Progenitor cell of endocrine pancreas (in vitro differentiated cells): ENCODE measurements at regions not wholly inside any gene's neighbourhood (a gene's known extent, or its start where the extent isn't known, plus 50 kb on each side); places are given as distances from the start of the nearest gene placed in this dataset.

Experiments used
- DNase-seq: peaks from one replicate; pipeline ENCODE4 v3.0.0; 2021; ENCODE audit warnings: low spot score; ENCODE audit not compliant: unreplicated experiment
- H3K27ac Mint-ChIP-seq: 2 replicates; pipeline ENCODE4 v1.8.0; 2021; ENCODE audit warnings: mild to moderate bottlenecking, moderate library complexity, mixed read lengths
- H3K27me3 Mint-ChIP-seq: 2 replicates; pipeline ENCODE4 v1.8.0; 2021; ENCODE audit warnings: mixed read lengths
- H3K36me3 Mint-ChIP-seq: 2 replicates; pipeline ENCODE4 v1.8.0; 2022; ENCODE audit warnings: mixed read lengths; ENCODE audit not compliant: insufficient read depth
- H3K4me1 Mint-ChIP-seq: 2 replicates; pipeline ENCODE4 v1.8.0; 2021; ENCODE audit warnings: low read depth, mixed read lengths
- H3K4me3 Mint-ChIP-seq: 2 replicates; pipeline ENCODE4 v1.8.0; 2021; ENCODE audit warnings: low read depth, mild to moderate bottlenecking, moderate library complexity, mixed read lengths
- H3K9me3 Mint-ChIP-seq: 2 replicates; pipeline ENCODE4 v1.8.0; 2021; ENCODE audit warnings: low read depth, mixed read lengths
- TF ChIP-seq, protein P1 (sequence below): fragments of 200-600 bp; sonication (generic); IDR thresholded peaks from one replicate; pipeline ENCODE4 v1.5.0; 2021; ENCODE audit warnings: antibody characterized with exemption, mild to moderate bottlenecking; ENCODE audit not compliant: unreplicated experiment

DNA sequence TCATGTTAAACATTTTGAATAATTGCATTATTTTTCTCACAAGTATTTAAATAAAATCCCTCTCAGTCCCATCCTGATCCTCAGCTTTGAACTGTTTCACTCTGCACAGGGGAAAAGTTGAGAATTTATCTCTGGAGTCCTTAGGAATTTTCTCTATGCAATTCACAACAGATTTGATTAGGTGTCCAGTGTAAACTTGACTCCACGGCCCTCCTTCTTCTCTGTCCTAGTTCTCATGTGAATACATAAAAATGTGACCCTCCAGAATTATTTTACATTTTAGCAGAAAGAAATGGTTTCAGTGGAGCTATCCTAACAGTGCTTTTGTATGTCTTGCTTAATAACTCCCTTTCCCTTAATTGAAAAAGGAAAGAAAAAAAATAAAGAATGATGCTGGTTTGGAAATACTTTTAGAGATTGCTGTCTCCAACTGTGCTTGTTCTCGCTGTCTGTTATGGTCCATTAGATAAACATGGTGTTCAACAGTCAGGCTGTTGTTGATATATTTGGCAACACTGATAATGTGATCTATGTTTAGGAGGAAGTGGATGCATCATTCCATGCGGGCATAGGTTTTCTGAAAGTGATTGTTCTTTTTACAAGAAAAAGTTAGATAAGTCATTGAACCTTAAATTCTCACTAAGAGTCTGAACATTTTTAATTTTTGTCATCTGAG is 599.4 kb upstream of the CITED2 start:
- Mint-ChIP-seq H3K4me1 (peaks cover 15% of the 10 kb centered on the region), H3K36me3 (no peaks in the 10 kb centered on the region), H3K4me3 (no peak overlapping the region), H3K27ac (peak overlapping the region; percentile 2), H3K27me3 (no peaks in the 10 kb centered on the region), H3K9me3 (peaks cover 19% of the 10 kb centered on the region)
- DNase-seq = no peak
- TF ChIP-seq, protein P1, sequence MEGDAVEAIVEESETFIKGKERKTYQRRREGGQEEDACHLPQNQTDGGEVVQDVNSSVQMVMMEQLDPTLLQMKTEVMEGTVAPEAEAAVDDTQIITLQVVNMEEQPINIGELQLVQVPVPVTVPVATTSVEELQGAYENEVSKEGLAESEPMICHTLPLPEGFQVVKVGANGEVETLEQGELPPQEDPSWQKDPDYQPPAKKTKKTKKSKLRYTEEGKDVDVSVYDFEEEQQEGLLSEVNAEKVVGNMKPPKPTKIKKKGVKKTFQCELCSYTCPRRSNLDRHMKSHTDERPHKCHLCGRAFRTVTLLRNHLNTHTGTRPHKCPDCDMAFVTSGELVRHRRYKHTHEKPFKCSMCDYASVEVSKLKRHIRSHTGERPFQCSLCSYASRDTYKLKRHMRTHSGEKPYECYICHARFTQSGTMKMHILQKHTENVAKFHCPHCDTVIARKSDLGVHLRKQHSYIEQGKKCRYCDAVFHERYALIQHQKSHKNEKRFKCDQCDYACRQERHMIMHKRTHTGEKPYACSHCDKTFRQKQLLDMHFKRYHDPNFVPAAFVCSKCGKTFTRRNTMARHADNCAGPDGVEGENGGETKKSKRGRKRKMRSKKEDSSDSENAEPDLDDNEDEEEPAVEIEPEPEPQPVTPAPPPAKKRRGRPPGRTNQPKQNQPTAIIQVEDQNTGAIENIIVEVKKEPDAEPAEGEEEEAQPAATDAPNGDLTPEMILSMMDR = no peak

DNA sequence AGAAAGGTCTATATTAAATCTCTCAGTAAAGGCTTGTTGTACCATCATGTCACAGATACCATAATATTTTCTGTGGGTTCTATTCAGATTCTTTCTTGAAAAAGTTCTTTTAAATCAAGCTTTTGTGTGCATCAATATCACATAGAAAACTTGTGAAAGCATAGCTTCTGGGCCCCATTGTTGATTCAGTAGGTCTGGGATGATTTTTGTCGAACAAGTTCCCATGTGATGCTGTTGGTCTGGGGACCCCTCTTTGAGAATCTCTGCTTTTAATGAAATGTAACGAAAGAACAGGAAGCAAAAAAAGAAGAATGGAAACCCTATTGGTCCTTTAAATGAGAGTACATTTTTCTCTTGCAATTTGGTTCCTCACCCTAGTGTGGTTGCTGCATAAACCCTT is 597.7 kb upstream of the CITED2 start:
- no peak for DNase-seq
- Mint-ChIP-seq H3K4me3 (no peak overlapping the region), H3K36me3 (no peaks in the 10 kb centered on the region), H3K4me1 (peaks cover 9% of the 10 kb centered on the region), H3K27ac (no peak overlapping the region), H3K9me3 (peaks cover 23% of the 10 kb centered on the region), H3K27me3 (no peaks in the 10 kb centered on the region)
- TF ChIP-seq, protein P1 = no peak

DNA sequence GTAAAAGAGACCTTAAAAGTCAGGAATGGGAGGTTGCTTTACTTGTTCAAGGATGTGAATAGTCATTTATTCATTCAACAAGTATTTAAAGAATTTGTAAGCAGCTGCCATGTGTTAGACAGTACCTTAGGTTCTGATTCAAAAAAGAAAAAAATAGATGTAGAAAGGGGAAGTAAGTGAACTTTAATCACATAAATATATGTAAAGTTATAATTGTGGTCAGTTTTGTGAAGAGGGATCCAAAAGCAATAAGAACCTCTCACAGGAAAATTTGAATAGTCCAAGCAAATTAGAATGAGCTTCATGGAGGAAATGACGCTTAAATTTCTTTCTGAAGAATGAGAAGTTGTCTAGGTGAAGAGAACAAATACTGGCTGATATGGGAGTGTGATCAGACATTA is 596.1 kb upstream of the CITED2 start:
- Mint-ChIP-seq H3K27ac (no peak overlapping the region), H3K9me3 (peaks cover 23% of the 10 kb centered on the region)

DNA sequence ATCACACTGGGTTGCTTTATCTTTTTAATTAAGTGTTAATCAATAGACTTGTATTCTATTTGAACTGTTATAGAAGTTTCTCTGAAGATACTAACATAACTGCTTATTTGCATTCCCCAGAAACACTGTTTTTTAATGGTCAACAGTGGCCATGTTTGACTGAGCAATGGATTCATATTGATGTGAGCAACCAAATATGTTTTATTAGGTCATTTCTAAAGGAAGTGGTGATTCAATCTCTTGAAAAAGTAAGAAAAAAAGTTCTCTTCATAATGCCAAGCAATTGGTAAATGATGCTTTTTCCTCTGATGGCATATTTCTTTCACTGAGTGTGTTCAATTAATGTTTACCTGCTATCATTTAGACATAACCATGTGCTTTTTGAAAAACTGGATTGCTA is 593.0 kb upstream of the CITED2 start:
- no peak for DNase-seq
- H3K27me3 Mint-ChIP-seq = no peaks in the 10 kb centered on the region
- TF ChIP-seq, protein P1 = no peak
- H3K9me3 Mint-ChIP-seq = peaks cover 23% of the 10 kb centered on the region
- H3K4me3 Mint-ChIP-seq = no peak overlapping the region
- peaks cover 10% of the 10 kb centered on the region for H3K4me1 Mint-ChIP-seq
- no peak overlapping the region for H3K27ac Mint-ChIP-seq
- no peaks in the 10 kb centered on the region for H3K36me3 Mint-ChIP-seq

More for the DNA sequence above, 596.1 kb upstream of the CITED2 start:
- Mint-ChIP-seq H3K4me3 (no peak overlapping the region), H3K27me3 (no peaks in the 10 kb centered on the region), H3K4me1 (peaks cover 10% of the 10 kb centered on the region), H3K36me3 (no peaks in the 10 kb centered on the region)
- TF ChIP-seq, protein P1 = no peak
- no peak for DNase-seq

DNA sequence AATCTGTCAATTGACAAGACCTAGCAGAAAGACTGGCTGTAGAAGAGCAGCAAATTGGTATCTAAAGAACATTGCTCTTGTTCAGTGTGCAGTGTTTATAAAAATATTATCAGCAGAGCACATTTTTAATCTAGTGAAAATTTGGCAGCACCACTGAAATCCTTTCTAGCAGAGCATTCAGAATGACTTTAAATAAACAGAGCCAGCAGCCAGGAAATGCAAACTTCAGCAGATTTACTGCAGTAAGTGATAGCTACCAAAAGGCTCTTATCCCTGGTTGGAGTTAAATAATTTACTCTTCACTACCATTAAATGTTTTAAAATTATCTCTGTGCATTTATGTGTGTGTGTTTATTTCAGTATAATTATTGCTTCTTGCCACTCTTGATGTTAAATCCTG is 590.9 kb upstream of the CITED2 start:
- Mint-ChIP-seq H3K4me3 (no peak overlapping the region), H3K27me3 (no peaks in the 10 kb centered on the region), H3K9me3 (peaks cover 11% of the 10 kb centered on the region), H3K27ac (no peak overlapping the region), H3K4me1 (peaks cover 12% of the 10 kb centered on the region), H3K36me3 (no peaks in the 10 kb centered on the region)
- TF ChIP-seq, protein P1 = no peak
- no peak for DNase-seq
